Panc1 (cell line): ENCODE measurements at regions not wholly inside any gene's neighbourhood (a gene's known extent, or its start where the extent isn't known, plus 50 kb on each side); places are given as distances from the start of the nearest gene placed in this dataset.

Experiments used
- ATAC-seq: fragments of 200-7000 bp; cut with Tn5 transposase; 2 replicates; pipeline ENCODE4 v1.9.1; 2020; ENCODE audit warnings: mild to moderate bottlenecking, moderate library complexity
- BruUV-seq: library from RNA; stranded (reverse); fragments of 400-500 nt; replicated peaks from 2 replicates; lab custom pipeline; 2021; lab: Mats Ljungman, UMichigan
- CTCF ChIA-PET: fragments of 300-600 bp; sonication (Branson Sonifier 250); formaldehyde crosslinking; loops from one replicate; lab custom pipeline; 2022; ENCODE audit warnings: antibody characterized with exemption; lab: Charles Lee
- POLR2A ChIA-PET: fragments of 300-600 bp; sonication (Branson Sonifier 250); formaldehyde crosslinking; loops from one replicate; lab custom pipeline; 2022; ENCODE audit warnings: antibody characterized with exemption; lab: Charles Lee
- DNase-seq: peaks from one replicate; pipeline ENCODE4 v3.0.0-alpha.2; 2010; ENCODE audit warnings: low read depth, low spot score
- H3K27ac ChIP-seq: 2 replicates; pipeline ENCODE4 v1.5.1; 2011; ENCODE audit warnings: mild to moderate bottlenecking, low read length, inconsistent platforms
- H3K27me3 ChIP-seq: fragments of 200-500 bp; sonication (Bioruptor generic); 2 replicates; pipeline ENCODE4 v1.6.0; 2014; ENCODE audit warnings: low read length, inconsistent platforms; ENCODE audit not compliant: control insufficient read depth, insufficient read depth
- H3K36me3 ChIP-seq: fragments of 200-500 bp; sonication (Bioruptor generic); 2 replicates; pipeline ENCODE4 v1.5.1; 2014; ENCODE audit warnings: inconsistent platforms, mild to moderate bottlenecking, low read length, moderate library complexity; ENCODE audit not compliant: control insufficient read depth, insufficient read depth
- H3K4me1 ChIP-seq: 2 replicates; pipeline ENCODE4 v1.5.1; 2011; ENCODE audit warnings: inconsistent platforms, mild to moderate bottlenecking, low read length, moderate library complexity; ENCODE audit not compliant: control insufficient read depth, insufficient read depth
- H3K4me3 ChIP-seq, 2 experiments: 2 replicates each; pipeline ENCODE4 v1.5.1; 2011 to 2012; ENCODE audit warnings: low read depth in 2 of 2, low read length in 2 of 2, mild to moderate bottlenecking in 2 of 2, inconsistent platforms in 1 of 2, moderate library complexity in 1 of 2
- H3K9me3 ChIP-seq: fragments of 200-500 bp; sonication (Bioruptor generic); 2 replicates; pipeline ENCODE4 v1.5.1; 2014; ENCODE audit warnings: low read depth, mild to moderate bottlenecking, inconsistent platforms, low read length, moderate library complexity; ENCODE audit not compliant: control insufficient read depth, insufficient read depth
- CTCF ChIP-seq: fragments of 450-650 bp; IDR thresholded peaks from 2 replicates; pipeline ENCODE4 v1.5.1; 2017; ENCODE audit warnings: mild to moderate bottlenecking
- POLR2AphosphoS5 ChIP-seq: IDR thresholded peaks from 2 replicates; pipeline ENCODE4 v1.6.1; 2012; ENCODE audit warnings: mild to moderate bottlenecking, low read depth, low read length, moderate library complexity
- REST ChIP-seq, 2 experiments: IDR thresholded peaks; 2 replicates each; pipeline ENCODE4 v1.6.1; 2011 to 2012; ENCODE audit warnings: low read depth in 2 of 2, control low read depth in 1 of 2, low read length in 1 of 2, mild to moderate bottlenecking in 1 of 2, moderate library complexity in 1 of 2; ENCODE audit not compliant: insufficient read depth in 1 of 2
- SIN3A ChIP-seq: IDR thresholded peaks from 2 replicates; pipeline ENCODE4 v1.6.1; 2012; ENCODE audit warnings: low read depth, mild to moderate bottlenecking, low read length, moderate library complexity, borderline replicate concordance; ENCODE audit not compliant: insufficient read depth
- TCF7L2 ChIP-seq: IDR thresholded peaks from 2 replicates; pipeline ENCODE4 v1.6.1; 2011; ENCODE audit warnings: mild to moderate bottlenecking, low read depth, low read length, inconsistent platforms
- in situ Hi-C: cut with HindIII; loops from 2 replicates; pipeline ENCODE4 v1.10.0; 2016; ENCODE audit warnings: low sequenced_read_pairs, low pct_unique_long_range_greater_than_20kb
- intact Hi-C: fragments of 100-400 bp; cut with micrococcal nuclease; formaldehyde crosslinking; loops from one replicate; pipeline ENCODE4 v1.10.0; 2022; ENCODE audit not compliant: unreplicated experiment

GRCh38 chr12:93157279-93157678, 220.4 kb upstream of the NUDT4 start:
- no peaks in the 10 kb centered on the region for H3K36me3 ChIP-seq
- intact Hi-C loops (no loop called here), in situ Hi-C loops (no loop called here)
- no peak for TF ChIP-seq SIN3A
- no peak for TF ChIP-seq CTCF
- no peak for TF ChIP-seq TCF7L2
- TF ChIP-seq REST (IDR thresholded peaks at IDR 0.05; ENCODE audit: insufficient read depth in 1 of 2, low read depth in 2 of 2, low read length in 1 of 2), result no peak
- no peak for TF ChIP-seq POLR2AphosphoS5
- H3K4me1 ChIP-seq, result no peaks in the 10 kb centered on the region
- H3K27me3 ChIP-seq, result peaks cover 4% of the 10 kb centered on the region; the same call in 1 of the 2 replicates
- ChIA-PET CTCF (no interaction called here), POLR2A (no interaction called here)
- no TSS peak for BruUV-seq
- H3K4me3 ChIP-seq, result no peak overlapping the region
- H3K27ac ChIP-seq, result no peak overlapping the region
- DNase-seq (no peak), ATAC-seq (no peak)
- H3K9me3 ChIP-seq, result no peaks in the 10 kb centered on the region

GRCh38 chr12:93158065-93158843, 219.5 kb upstream of the NUDT4 start:
- ChIA-PET POLR2A (no interaction called here), CTCF (no interaction called here)
- no TSS peak for BruUV-seq
- no peak for ATAC-seq
- intact Hi-C loops, result no loop called here
- Histone ChIP-seq H3K36me3 (no peaks in the 10 kb centered on the region), H3K4me1 (no peaks in the 10 kb centered on the region), H3K27me3 (peaks cover 4% of the 10 kb centered on the region; the same call in 1 of the 2 replicates), H3K4me3 (no peak overlapping the region), H3K9me3 (no peaks in the 10 kb centered on the region), H3K27ac (no peak overlapping the region)
- DNase-seq, result no peak
- in situ Hi-C loops, result no loop called here
- TF ChIP-seq REST (IDR thresholded peaks at IDR 0.05; ENCODE audit: insufficient read depth in 1 of 2, low read depth in 2 of 2, low read length in 1 of 2) (no peak), CTCF (no peak), POLR2AphosphoS5 (no peak), TCF7L2 (no peak), SIN3A (no peak)
